Panc1 (cell line): ENCODE measurements at regions not wholly inside any gene's neighbourhood (a gene's known extent, or its start where the extent isn't known, plus 50 kb on each side); places are given as distances from the start of the nearest gene placed in this dataset.

Experiments used
- ATAC-seq: fragments of 200-7000 bp; cut with Tn5 transposase; 2 replicates; pipeline ENCODE4 v1.9.1; 2020; ENCODE audit warnings: mild to moderate bottlenecking, moderate library complexity
- BruUV-seq: library from RNA; stranded (reverse); fragments of 400-500 nt; replicated peaks from 2 replicates; lab custom pipeline; 2021; lab: Mats Ljungman, UMichigan
- CTCF ChIA-PET: fragments of 300-600 bp; sonication (Branson Sonifier 250); formaldehyde crosslinking; loops from one replicate; lab custom pipeline; 2022; ENCODE audit warnings: antibody characterized with exemption; lab: Charles Lee
- POLR2A ChIA-PET: fragments of 300-600 bp; sonication (Branson Sonifier 250); formaldehyde crosslinking; loops from one replicate; lab custom pipeline; 2022; ENCODE audit warnings: antibody characterized with exemption; lab: Charles Lee
- DNase-seq: peaks from one replicate; pipeline ENCODE4 v3.0.0-alpha.2; 2010; ENCODE audit warnings: low read depth, low spot score
- H3K27ac ChIP-seq: 2 replicates; pipeline ENCODE4 v1.5.1; 2011; ENCODE audit warnings: mild to moderate bottlenecking, low read length, inconsistent platforms
- H3K27me3 ChIP-seq: fragments of 200-500 bp; sonication (Bioruptor generic); 2 replicates; pipeline ENCODE4 v1.6.0; 2014; ENCODE audit warnings: low read length, inconsistent platforms; ENCODE audit not compliant: control insufficient read depth, insufficient read depth
- H3K36me3 ChIP-seq: fragments of 200-500 bp; sonication (Bioruptor generic); 2 replicates; pipeline ENCODE4 v1.5.1; 2014; ENCODE audit warnings: inconsistent platforms, mild to moderate bottlenecking, low read length, moderate library complexity; ENCODE audit not compliant: control insufficient read depth, insufficient read depth
- H3K4me1 ChIP-seq: 2 replicates; pipeline ENCODE4 v1.5.1; 2011; ENCODE audit warnings: inconsistent platforms, mild to moderate bottlenecking, low read length, moderate library complexity; ENCODE audit not compliant: control insufficient read depth, insufficient read depth
- H3K4me3 ChIP-seq, 2 experiments: 2 replicates each; pipeline ENCODE4 v1.5.1; 2011 to 2012; ENCODE audit warnings: low read depth in 2 of 2, low read length in 2 of 2, mild to moderate bottlenecking in 2 of 2, inconsistent platforms in 1 of 2, moderate library complexity in 1 of 2
- H3K9me3 ChIP-seq: fragments of 200-500 bp; sonication (Bioruptor generic); 2 replicates; pipeline ENCODE4 v1.5.1; 2014; ENCODE audit warnings: low read depth, mild to moderate bottlenecking, inconsistent platforms, low read length, moderate library complexity; ENCODE audit not compliant: control insufficient read depth, insufficient read depth
- CTCF ChIP-seq: fragments of 450-650 bp; IDR thresholded peaks from 2 replicates; pipeline ENCODE4 v1.5.1; 2017; ENCODE audit warnings: mild to moderate bottlenecking
- POLR2AphosphoS5 ChIP-seq: IDR thresholded peaks from 2 replicates; pipeline ENCODE4 v1.6.1; 2012; ENCODE audit warnings: mild to moderate bottlenecking, low read depth, low read length, moderate library complexity
- REST ChIP-seq, 2 experiments: IDR thresholded peaks; 2 replicates each; pipeline ENCODE4 v1.6.1; 2011 to 2012; ENCODE audit warnings: low read depth in 2 of 2, control low read depth in 1 of 2, low read length in 1 of 2, mild to moderate bottlenecking in 1 of 2, moderate library complexity in 1 of 2; ENCODE audit not compliant: insufficient read depth in 1 of 2
- SIN3A ChIP-seq: IDR thresholded peaks from 2 replicates; pipeline ENCODE4 v1.6.1; 2012; ENCODE audit warnings: low read depth, mild to moderate bottlenecking, low read length, moderate library complexity, borderline replicate concordance; ENCODE audit not compliant: insufficient read depth
- TCF7L2 ChIP-seq: IDR thresholded peaks from 2 replicates; pipeline ENCODE4 v1.6.1; 2011; ENCODE audit warnings: mild to moderate bottlenecking, low read depth, low read length, inconsistent platforms
- in situ Hi-C: cut with HindIII; loops from 2 replicates; pipeline ENCODE4 v1.10.0; 2016; ENCODE audit warnings: low sequenced_read_pairs, low pct_unique_long_range_greater_than_20kb
- intact Hi-C: fragments of 100-400 bp; cut with micrococcal nuclease; formaldehyde crosslinking; loops from one replicate; pipeline ENCODE4 v1.10.0; 2022; ENCODE audit not compliant: unreplicated experiment

GRCh38 chr3:18112674-18113375 is 312.3 kb downstream of the SATB1 start:
- Histone ChIP-seq H3K27me3 (no peaks in the 10 kb centered on the region), H3K4me1 (no peaks in the 10 kb centered on the region), H3K36me3 (no peaks in the 10 kb centered on the region), H3K4me3 (no peak overlapping the region), H3K9me3 (no peaks in the 10 kb centered on the region), H3K27ac (no peak overlapping the region)
- TF ChIP-seq CTCF, result no peak
- TF ChIP-seq SIN3A, result no peak
- no peak for TF ChIP-seq POLR2AphosphoS5
- no peak for TF ChIP-seq REST (IDR thresholded peaks at IDR 0.05; ENCODE audit: insufficient read depth in 1 of 2, low read depth in 2 of 2, low read length in 1 of 2)
- TF ChIP-seq TCF7L2, result no peak
- intact Hi-C loops (no loop called here), in situ Hi-C loops (no loop called here)
- DNase-seq (no peak), ATAC-seq (no peak)
- no TSS peak for BruUV-seq
- ChIA-PET POLR2A (no interaction called here), CTCF (no interaction called here)

GRCh38 chr3:18111796-18112232 is 313.3 kb downstream of the SATB1 start:
- Histone ChIP-seq H3K4me3 (peak overlapping the region in 1 of 2 experiments; percentile 13; a peak in 1 of 4 replicates), H3K27ac (no peak overlapping the region), H3K36me3 (no peaks in the 10 kb centered on the region), H3K4me1 (no peaks in the 10 kb centered on the region), H3K9me3 (no peaks in the 10 kb centered on the region), H3K27me3 (no peaks in the 10 kb centered on the region)
- in situ Hi-C loops (no loop called here), intact Hi-C loops (no loop called here)
- ATAC-seq (no peak), DNase-seq (no peak)
- BruUV-seq, result no TSS peak
- ChIA-PET CTCF (no interaction called here), POLR2A (no interaction called here)
- no peak for TF ChIP-seq POLR2AphosphoS5
- no peak for TF ChIP-seq TCF7L2
- TF ChIP-seq SIN3A, result no peak
- no peak for TF ChIP-seq CTCF
- no peak for TF ChIP-seq REST (IDR thresholded peaks at IDR 0.05; ENCODE audit: insufficient read depth in 1 of 2, low read depth in 2 of 2, low read length in 1 of 2)
